WTC11 (cell line): ENCODE measurements at regions not wholly inside any gene's neighbourhood (a gene's known extent, or its start where the extent isn't known, plus 50 kb on each side); places are given as distances from the start of the nearest gene placed in this dataset.
A peak's percentile ranks its signal among the peaks of the same experiment; 100 is the strongest.

ENCODE experiments used
- ATAC-seq: fragments of 200-7000 bp; cut with Tn5 transposase; 2 replicates; pipeline ENCODE4 v1.10.0; 2021; ENCODE audit warnings: mild to moderate bottlenecking, moderate library complexity
- CTCF ChIA-PET: fragments of 300-600 bp; sonication (Branson Sonifier 250); formaldehyde crosslinking; loops from one replicate; lab custom pipeline; 2021; ENCODE audit warnings: antibody characterized with exemption; lab: Charles Lee
- POLR2A ChIA-PET: fragments of 350-600 bp; sonication (Branson Sonifier 250); formaldehyde crosslinking; loops from one replicate; lab custom pipeline; 2021; ENCODE audit warnings: antibody characterized with exemption; lab: Charles Lee
- DNase-seq: peaks from one replicate; pipeline ENCODE4 v3.0.0; 2021; ENCODE audit warnings: low spot score
- H3K27ac Mint-ChIP-seq: 2 replicates; pipeline ENCODE4 v1.8.0; 2021; ENCODE audit warnings: mixed read lengths
- H3K27me3 Mint-ChIP-seq: 2 replicates; pipeline ENCODE4 v1.8.0; 2021; ENCODE audit warnings: low read depth, mild to moderate bottlenecking, moderate library complexity, mixed read lengths
- H3K36me3 Mint-ChIP-seq: 2 replicates; pipeline ENCODE4 v1.8.0; 2021; ENCODE audit warnings: mixed read lengths
- H3K4me1 Mint-ChIP-seq: 2 replicates; pipeline ENCODE4 v1.8.0; 2022; ENCODE audit warnings: mixed read lengths
- H3K4me3 Mint-ChIP-seq: 2 replicates; pipeline ENCODE4 v1.8.0; 2021; ENCODE audit warnings: mild to moderate bottlenecking, moderate library complexity, mixed read lengths
- H3K9me3 Mint-ChIP-seq: 2 replicates; pipeline ENCODE4 v1.8.0; 2021; ENCODE audit warnings: mixed read lengths
- ATF2 ChIP-seq: sonication (generic); formaldehyde crosslinking; IDR thresholded peaks from 2 replicates; pipeline ENCODE4 v1.8.1; 2022; ENCODE audit warnings: low read depth, missing genetic modification reagents, borderline replicate concordance
- CDX4 ChIP-seq: fragments of 250-450 bp; sonication (Bioruptor Pico); IDR thresholded peaks from 2 replicates; pipeline ENCODE4 v1.9.0; 2021; ENCODE audit warnings: moderate library complexity, mild to moderate bottlenecking, inconsistent platforms, borderline replicate concordance
- ERG ChIP-seq: fragments of 250-450 bp; sonication (Bioruptor Pico); IDR thresholded peaks from 2 replicates; pipeline ENCODE4 v1.8.0; 2021; ENCODE audit warnings: mild to moderate bottlenecking
- ETV6 ChIP-seq: sonication (generic); formaldehyde crosslinking; IDR thresholded peaks from 2 replicates; pipeline ENCODE4 v1.8.1; 2022; ENCODE audit warnings: mild to moderate bottlenecking, missing genetic modification reagents
- FOXK1 ChIP-seq: sonication (generic); formaldehyde crosslinking; IDR thresholded peaks from 2 replicates; pipeline ENCODE4 v1.8.0; 2022; ENCODE audit warnings: mild to moderate bottlenecking, moderate library complexity, missing genetic modification reagents
- GRHL2 ChIP-seq: fragments of 250-450 bp; sonication (Bioruptor Pico); IDR thresholded peaks from 2 replicates; pipeline ENCODE4 v1.8.0; 2022; ENCODE audit warnings: mild to moderate bottlenecking, moderate library complexity; ENCODE audit not compliant: insufficient replicate concordance, severe bottlenecking
- NFATC4 ChIP-seq: fragments of 250-450 bp; sonication (Bioruptor Pico); IDR thresholded peaks from 2 replicates; pipeline ENCODE4 v1.9.0; 2021; ENCODE audit warnings: mild to moderate bottlenecking
- NR1H2 ChIP-seq: sonication (generic); formaldehyde crosslinking; IDR thresholded peaks from 2 replicates; pipeline ENCODE4 v1.9.0; 2021; ENCODE audit warnings: mild to moderate bottlenecking, moderate library complexity, missing genetic modification reagents
- RELA ChIP-seq: sonication (generic); formaldehyde crosslinking; IDR thresholded peaks from 2 replicates; pipeline ENCODE4 v1.8.1; 2022; ENCODE audit warnings: missing genetic modification reagents, mild to moderate bottlenecking, borderline replicate concordance
- SOX15 ChIP-seq: fragments of 250-450 bp; sonication (Bioruptor Pico); IDR thresholded peaks from 2 replicates; pipeline ENCODE4 v1.9.0; 2021; ENCODE audit warnings: mild to moderate bottlenecking
- STAT6 ChIP-seq: sonication (generic); formaldehyde crosslinking; conservative IDR thresholded peaks from 2 replicates; pipeline ENCODE4 v1.8.1; 2023; ENCODE audit warnings: mild to moderate bottlenecking, low read depth, missing genetic modification reagents, moderate library complexity
- TEAD1 ChIP-seq: sonication (generic); formaldehyde crosslinking; IDR thresholded peaks from 2 replicates; pipeline ENCODE4 v1.8.0; 2022; ENCODE audit warnings: mild to moderate bottlenecking, missing genetic modification reagents
- ZNF138 ChIP-seq: sonication (generic); formaldehyde crosslinking; conservative IDR thresholded peaks from 2 replicates; pipeline ENCODE4 v1.8.1; 2022; ENCODE audit warnings: mild to moderate bottlenecking, moderate library complexity, missing genetic modification reagents
- ZNF219 ChIP-seq: sonication (generic); formaldehyde crosslinking; IDR thresholded peaks from 2 replicates; pipeline ENCODE4 v1.8.0; 2023; ENCODE audit warnings: missing genetic modification reagents, mild to moderate bottlenecking, borderline replicate concordance
- ZNF263 ChIP-seq: sonication (generic); formaldehyde crosslinking; IDR thresholded peaks from 2 replicates; pipeline ENCODE4 v1.8.1; 2022; ENCODE audit warnings: low read depth, mild to moderate bottlenecking, moderate library complexity, missing genetic modification reagents
- ZNF317 ChIP-seq: sonication (generic); formaldehyde crosslinking; IDR thresholded peaks from 2 replicates; pipeline ENCODE4 v1.8.1; 2023; ENCODE audit warnings: low read depth, mild to moderate bottlenecking, moderate library complexity, missing genetic modification reagents, borderline replicate concordance
- ZNF416 ChIP-seq: fragments of 250-450 bp; sonication (Bioruptor Pico); IDR thresholded peaks from 2 replicates; pipeline ENCODE4 v1.9.0; 2021; ENCODE audit warnings: mild to moderate bottlenecking, inconsistent platforms
- ZNF512 ChIP-seq: sonication (generic); formaldehyde crosslinking; IDR thresholded peaks from 2 replicates; pipeline ENCODE4 v1.8.1; 2022; ENCODE audit warnings: missing genetic modification reagents, borderline replicate concordance

- TF ChIP-seq ZNF263 (CRISPR knock-in tag), result no peak
- TF ChIP-seq ZNF138, result no peak
- no peak for TF ChIP-seq NFATC4 (CRISPR knock-in tag)
- no peak for TF ChIP-seq ERG (CRISPR knock-in tag)
- TF ChIP-seq SOX15 (CRISPR knock-in tag), result no peak
- no peak for TF ChIP-seq ZNF317 (CRISPR knock-in tag)
- no peak for TF ChIP-seq STAT6 (CRISPR knock-in tag)
Observed at GRCh38 chr6:26231006-26231587, 133.9 kb upstream of the BTN3A2 start (continued).

GRCh38 chr6:26232306-26232939, 132.6 kb upstream of the BTN3A2 start:
- TF ChIP-seq ZNF219 (CRISPR knock-in tag) (no peak), ZNF416 (CRISPR knock-in tag) (no peak), CDX4 (CRISPR knock-in tag) (no peak), TEAD1 (CRISPR knock-in tag) (no peak), GRHL2 (no peak), NR1H2 (CRISPR knock-in tag) (no peak), ETV6 (CRISPR knock-in tag) (no peak), ATF2 (CRISPR knock-in tag) (no peak), RELA (CRISPR knock-in tag) (no peak), ZNF512 (no peak), ZNF263 (CRISPR knock-in tag) (no peak), FOXK1 (CRISPR knock-in tag) (no peak)
- H3K36me3 Mint-ChIP-seq, result no peaks in the 10 kb centered on the region
- DNase-seq (no peak), ATAC-seq (no peak)
- H3K27ac Mint-ChIP-seq, result peak overlapping the region; percentile 99
- CTCF ChIA-PET, result interaction anchor here (0.5 to 1.7 kb wide), 3 partner anchors 38 to 942 kb away, joined by 3 to 4 read pairs (median 3); no protein-coding TSS in a partner anchor
- no peaks in the 10 kb centered on the region for H3K27me3 Mint-ChIP-seq
- H3K9me3 Mint-ChIP-seq, result no peaks in the 10 kb centered on the region
- H3K4me3 Mint-ChIP-seq, result peak overlapping the region; percentile 94
- POLR2A ChIA-PET, result interaction anchor here (0.5 to 6.9 kb wide), 18 partner anchors 9 to 1661 kb away, joined by 3 to 216 read pairs (median 18); a partner anchor contains a TSS
- H3K4me1 Mint-ChIP-seq, result peaks cover 29% of the 10 kb centered on the region
